Hepatocyte (in vitro differentiated cells): ENCODE measurements at regions not wholly inside any gene's neighbourhood (a gene's known extent, or its start where the extent isn't known, plus 50 kb on each side); places are given as distances from the start of the nearest gene placed in this dataset.

Experiments used
- DNase-seq: peaks from one replicate; pipeline ENCODE4 v3.0.0-alpha.2; 2016; ENCODE audit warnings: low spot score
- H2AFZ ChIP-seq: fragments of 200-600 bp; sonication (generic); 2 replicates; pipeline ENCODE4 v1.6.0; 2016; ENCODE audit warnings: antibody characterized with exemption, mild to moderate bottlenecking
- H3K27ac ChIP-seq: fragments of 200-600 bp; sonication (generic); 2 replicates; pipeline ENCODE4 v1.5.1; 2016; ENCODE audit warnings: mild to moderate bottlenecking
- H3K27me3 ChIP-seq: fragments of 200-600 bp; sonication (generic); 2 replicates; pipeline ENCODE4 v1.6.1; 2016
- H3K36me3 ChIP-seq: fragments of 200-600 bp; sonication (generic); replicated peaks from 2 replicates; pipeline ENCODE4 v1.5.1; 2016; ENCODE audit warnings: low read depth; ENCODE audit not compliant: insufficient read depth
- H3K4me1 ChIP-seq: fragments of 200-600 bp; sonication (generic); 2 replicates; pipeline ENCODE4 v1.5.1; 2016; ENCODE audit warnings: mild to moderate bottlenecking, moderate library complexity; ENCODE audit not compliant: insufficient read depth
- H3K4me2 ChIP-seq: fragments of 200-600 bp; sonication (generic); 2 replicates; pipeline ENCODE4 v1.6.0; 2016
- H3K4me3 ChIP-seq: fragments of 200-600 bp; sonication (generic); 2 replicates; pipeline ENCODE4 v1.5.1; 2016; ENCODE audit warnings: mild to moderate bottlenecking
- H3K79me2 ChIP-seq: fragments of 200-600 bp; sonication (generic); 2 replicates; pipeline ENCODE4 v1.6.0; 2017; ENCODE audit warnings: mild to moderate bottlenecking
- H3K9me2 ChIP-seq: fragments of 200-600 bp; sonication (generic); replicated peaks from 2 replicates; pipeline ENCODE4 v1.6.0; 2017; ENCODE audit warnings: mild to moderate bottlenecking; ENCODE audit not compliant: insufficient read depth
- H3K9me3 ChIP-seq: fragments of 200-600 bp; sonication (generic); 2 replicates; pipeline ENCODE4 v1.5.1; 2016; ENCODE audit warnings: low read depth, mild to moderate bottlenecking
- H4K20me1 ChIP-seq: fragments of 200-600 bp; sonication (generic); 2 replicates; pipeline ENCODE4 v1.6.0; 2016; ENCODE audit warnings: mild to moderate bottlenecking; ENCODE audit not compliant: insufficient read depth, poor library complexity, severe bottlenecking
- EZH2 ChIP-seq: fragments of 200-600 bp; sonication (generic); IDR thresholded peaks from 2 replicates; pipeline ENCODE4 v1.6.1; 2016; ENCODE audit warnings: antibody characterized with exemption, mild to moderate bottlenecking, borderline replicate concordance
- EZH2phosphoT487 ChIP-seq: fragments of 200-600 bp; sonication (generic); IDR thresholded peaks from one replicate; pipeline ENCODE4 v1.6.1; 2018; ENCODE audit warnings: antibody characterized with exemption, mild to moderate bottlenecking, low read depth, moderate library complexity; ENCODE audit not compliant: unreplicated experiment, severe bottlenecking
- WGBS: methylation state at CpG from one replicate; pipeline ENCODE4 v1.1.6; 2016; ENCODE audit warnings: low lambda C conversion rate; ENCODE audit errors: missing lambda C conversion rate; 5-methylcytosine and 5-hydroxymethylcytosine counted together
- TF ChIP-seq, protein P1 (sequence below): fragments of 200-600 bp; sonication (generic); IDR thresholded peaks from 2 replicates; pipeline ENCODE4 v1.5.1; 2016; ENCODE audit warnings: antibody characterized with exemption, mild to moderate bottlenecking; ENCODE audit not compliant: poor library complexity

DNA sequence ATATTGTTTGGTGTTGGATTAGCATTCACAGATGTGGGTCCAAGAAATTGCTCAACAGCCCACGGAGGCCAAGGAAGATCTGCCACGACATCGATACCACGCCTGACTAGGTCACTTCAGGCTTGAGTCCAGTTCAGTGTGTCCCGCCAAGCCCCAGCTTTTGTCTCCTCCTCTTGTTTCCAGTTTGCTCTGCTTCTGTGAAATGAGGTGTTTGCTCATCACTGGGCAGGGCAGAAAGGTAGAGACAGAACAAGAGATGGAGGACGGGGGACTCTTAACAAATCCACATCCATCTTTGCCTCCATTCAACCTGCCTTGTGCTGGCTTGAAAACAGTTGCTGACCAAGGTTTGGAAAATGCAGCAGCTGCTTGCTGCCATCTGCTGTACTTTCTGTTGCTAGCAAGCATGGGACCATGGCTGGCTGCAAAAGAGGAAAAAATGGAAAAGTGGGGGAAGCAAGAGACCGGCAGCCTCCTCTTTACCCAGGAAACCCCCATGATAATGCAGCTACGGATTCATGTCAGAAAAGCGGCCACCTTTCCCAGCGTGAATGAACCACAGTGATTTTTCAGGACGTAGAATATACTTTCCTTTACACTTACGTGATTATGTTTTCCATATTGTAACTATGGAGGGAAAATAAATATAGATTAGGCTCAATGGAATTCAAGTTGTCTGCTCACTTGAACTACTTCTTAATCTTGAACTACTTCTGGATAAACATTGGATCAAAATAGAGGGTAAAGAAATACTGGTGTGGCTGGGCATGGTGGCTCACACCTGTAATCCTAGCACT, 80.2 kb upstream of the GREM2 start:
- H3K4me3 ChIP-seq: no peak overlapping the region
- peak; percentile 75 for DNase-seq
- TF ChIP-seq, protein P1, sequence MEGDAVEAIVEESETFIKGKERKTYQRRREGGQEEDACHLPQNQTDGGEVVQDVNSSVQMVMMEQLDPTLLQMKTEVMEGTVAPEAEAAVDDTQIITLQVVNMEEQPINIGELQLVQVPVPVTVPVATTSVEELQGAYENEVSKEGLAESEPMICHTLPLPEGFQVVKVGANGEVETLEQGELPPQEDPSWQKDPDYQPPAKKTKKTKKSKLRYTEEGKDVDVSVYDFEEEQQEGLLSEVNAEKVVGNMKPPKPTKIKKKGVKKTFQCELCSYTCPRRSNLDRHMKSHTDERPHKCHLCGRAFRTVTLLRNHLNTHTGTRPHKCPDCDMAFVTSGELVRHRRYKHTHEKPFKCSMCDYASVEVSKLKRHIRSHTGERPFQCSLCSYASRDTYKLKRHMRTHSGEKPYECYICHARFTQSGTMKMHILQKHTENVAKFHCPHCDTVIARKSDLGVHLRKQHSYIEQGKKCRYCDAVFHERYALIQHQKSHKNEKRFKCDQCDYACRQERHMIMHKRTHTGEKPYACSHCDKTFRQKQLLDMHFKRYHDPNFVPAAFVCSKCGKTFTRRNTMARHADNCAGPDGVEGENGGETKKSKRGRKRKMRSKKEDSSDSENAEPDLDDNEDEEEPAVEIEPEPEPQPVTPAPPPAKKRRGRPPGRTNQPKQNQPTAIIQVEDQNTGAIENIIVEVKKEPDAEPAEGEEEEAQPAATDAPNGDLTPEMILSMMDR: peak; percentile 87
- TF ChIP-seq EZH2: no peak
- no peak for TF ChIP-seq EZH2phosphoT487
- H3K9me2 ChIP-seq: no peaks in the 10 kb centered on the region
- no peaks in the 10 kb centered on the region for H3K36me3 ChIP-seq
- H3K27me3 ChIP-seq: peaks cover 3% of the 10 kb centered on the region
- 56% methylated on average over 12 of the region's 12 CpGs for WGBS
- H3K4me1 ChIP-seq: peaks cover 8% of the 10 kb centered on the region
- H3K4me2 ChIP-seq: peak overlapping the region; percentile 35
- no peaks in the 10 kb centered on the region for H4K20me1 ChIP-seq
- no peak overlapping the region for H2AFZ ChIP-seq
- H3K79me2 ChIP-seq: no peaks in the 10 kb centered on the region
- H3K9me3 ChIP-seq: no peaks in the 10 kb centered on the region
- no peak overlapping the region for H3K27ac ChIP-seq

DNA sequence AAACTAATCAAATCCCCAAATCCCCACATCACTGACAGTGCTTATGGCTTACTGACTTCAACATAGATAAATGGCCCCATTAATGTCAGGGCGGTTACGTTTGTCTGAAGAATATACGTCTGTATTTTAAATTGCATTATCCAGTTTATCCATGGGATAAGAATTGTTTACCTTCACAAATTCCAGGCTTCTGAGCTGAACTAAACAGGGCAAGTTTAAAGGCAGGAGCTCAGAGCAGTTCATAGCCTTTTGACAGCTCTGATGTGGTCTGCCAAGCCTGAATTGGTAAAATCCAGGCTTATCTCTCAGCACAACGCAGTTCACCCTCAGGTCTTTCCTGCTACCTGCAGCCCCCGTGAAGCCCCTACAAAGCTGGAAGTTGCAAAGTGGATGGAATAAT, 79.5 kb upstream of the GREM2 start:
- Histone ChIP-seq H2AFZ (no peak overlapping the region), H4K20me1 (no peaks in the 10 kb centered on the region), H3K27ac (no peak overlapping the region), H3K4me3 (no peak overlapping the region), H3K4me2 (peak overlapping the region; percentile 35), H3K27me3 (peaks cover 3% of the 10 kb centered on the region), H3K9me2 (no peaks in the 10 kb centered on the region), H3K9me3 (no peaks in the 10 kb centered on the region), H3K36me3 (no peaks in the 10 kb centered on the region), H3K4me1 (peaks cover 8% of the 10 kb centered on the region), H3K79me2 (no peaks in the 10 kb centered on the region)
- 7% methylated on average over 5 of the region's 5 CpGs for WGBS
- TF ChIP-seq EZH2phosphoT487 (no peak), EZH2 (no peak)
- TF ChIP-seq, protein P1: no peak
- DNase-seq: no peak

DNA sequence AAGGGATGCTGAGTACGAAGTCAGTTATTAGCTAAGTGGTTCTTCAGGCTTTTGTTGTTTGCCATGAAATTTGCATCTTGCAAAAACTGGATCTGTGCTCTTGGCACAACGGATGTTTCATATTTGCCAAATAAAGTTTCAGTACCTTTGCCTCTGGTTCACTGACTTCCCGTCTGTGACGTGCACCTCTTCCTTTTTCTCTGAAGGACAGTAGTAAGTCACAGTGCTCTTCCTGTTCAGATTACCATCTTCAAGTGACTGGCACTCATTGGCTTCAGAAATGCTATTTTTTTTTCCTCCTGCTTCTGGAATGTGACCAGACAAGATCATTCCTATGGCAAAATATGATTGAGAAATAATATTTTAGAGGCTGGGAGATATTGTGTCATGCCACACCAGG, 75.9 kb upstream of the GREM2 start:
- Histone ChIP-seq H3K4me2 (no peak overlapping the region), H3K4me3 (no peak overlapping the region), H3K9me2 (no peaks in the 10 kb centered on the region), H3K27ac (no peak overlapping the region), H4K20me1 (no peaks in the 10 kb centered on the region), H3K9me3 (no peaks in the 10 kb centered on the region), H3K4me1 (peaks cover 8% of the 10 kb centered on the region), H3K36me3 (no peaks in the 10 kb centered on the region), H3K27me3 (no peaks in the 10 kb centered on the region), H3K79me2 (no peaks in the 10 kb centered on the region), H2AFZ (no peak overlapping the region)
- TF ChIP-seq EZH2 (no peak), EZH2phosphoT487 (no peak)
- TF ChIP-seq, protein P1: no peak
- DNase-seq: no peak
- 80% methylated on average over 4 of the region's 4 CpGs for WGBS
